ENCODE measurements at regions not wholly inside any gene's neighbourhood (a gene's known extent, or its start where the extent isn't known, plus 50 kb on each side); places are given as distances from the start of the nearest gene placed in this dataset.

GRCh38 chr13:63323441-63323840 is 1907.8 kb upstream of the PCDH20 start:
- TF ChIP-seq EZH2phosphoT487 (IDR thresholded peaks at IDR 0.05; ENCODE audit: low read length) (no peak), CTCF (IDR thresholded peaks at IDR 0.05; ENCODE audit: low read length) (no peak), EZH2 (optimal IDR thresholded peaks at IDR 0.05; ENCODE audit: low read depth, low read length) (no peak)

Data from MM.1S (cell line).